Panc1 (cell line): ENCODE measurements at regions not wholly inside any gene's neighbourhood (a gene's known extent, or its start where the extent isn't known, plus 50 kb on each side); places are given as distances from the start of the nearest gene placed in this dataset.

Experiments used
- CTCF ChIP-seq: fragments of 450-650 bp; IDR thresholded peaks from 2 replicates; pipeline ENCODE4 v1.5.1; 2017; ENCODE audit warnings: mild to moderate bottlenecking
- REST ChIP-seq, 2 experiments: IDR thresholded peaks; 2 replicates each; pipeline ENCODE4 v1.6.1; 2011 to 2012; ENCODE audit warnings: low read depth in 2 of 2, control low read depth in 1 of 2, low read length in 1 of 2, mild to moderate bottlenecking in 1 of 2, moderate library complexity in 1 of 2; ENCODE audit not compliant: insufficient read depth in 1 of 2

- TF ChIP-seq CTCF: no peak
- no peak for TF ChIP-seq REST (IDR thresholded peaks at IDR 0.05; ENCODE audit: insufficient read depth in 1 of 2, low read depth in 2 of 2, low read length in 1 of 2)
These were observed 51.6 kb upstream of the HOXC13 start for GRCh38 chr12:53887006-53887405.
